DMS53 treated with DMSO at 0.1 percent for 48 hours (cell line): ENCODE measurements at regions not wholly inside any gene's neighbourhood (a gene's known extent, or its start where the extent isn't known, plus 50 kb on each side); places are given as distances from the start of the nearest gene placed in this dataset.

Experiments used
- DNase-seq: peaks from one replicate; lab custom pipeline; 2025; ENCODE audit not compliant: unreplicated experiment; lab: John Stamatoyannopoulos, UW

GRCh38 chr11:15864026-15864805, 492.1 kb downstream of the SOX6 start:
- DNase-seq: no peak

- no peak for DNase-seq
Measured at GRCh38 chr11:15865212-15865987, 490.9 kb downstream of the SOX6 start.

GRCh38 chr11:15867871-15868270, 488.5 kb downstream of the SOX6 start:
- DNase-seq: no peak

- no peak for DNase-seq
Measured at GRCh38 chr11:15870911-15871310, 485.4 kb downstream of the SOX6 start.

- DNase-seq: no peak
Measured at GRCh38 chr11:15871904-15872626, 484.3 kb downstream of the SOX6 start.

- DNase-seq: no peak
Measured at GRCh38 chr11:15873501-15873900, 482.8 kb downstream of the SOX6 start.

GRCh38 chr11:15874704-15875103, 481.6 kb downstream of the SOX6 start:
- DNase-seq: no peak

GRCh38 chr11:15875393-15875792, 481.0 kb downstream of the SOX6 start:
- no peak for DNase-seq

GRCh38 chr11:15875943-15876342, 480.4 kb downstream of the SOX6 start:
- no peak for DNase-seq

- no peak for DNase-seq
Measured at GRCh38 chr11:15878756-15879155, 477.6 kb downstream of the SOX6 start.

- no peak for DNase-seq
Measured at GRCh38 chr11:15880291-15880690, 476.1 kb downstream of the SOX6 start.

- no peak for DNase-seq
Measured at GRCh38 chr11:15882876-15883454, 473.4 kb downstream of the SOX6 start.

GRCh38 chr11:15883455-15883920, 472.9 kb downstream of the SOX6 start:
- DNase-seq: no peak

GRCh38 chr11:15884141-15884540, 472.2 kb downstream of the SOX6 start:
- DNase-seq: no peak

- DNase-seq: no peak
Measured at GRCh38 chr11:15884777-15885540, 471.4 kb downstream of the SOX6 start.

GRCh38 chr11:15885854-15886253, 470.5 kb downstream of the SOX6 start:
- DNase-seq: no peak

- no peak for DNase-seq
Measured at GRCh38 chr11:15886299-15886698, 470.0 kb downstream of the SOX6 start.

GRCh38 chr11:15886866-15887265, 469.5 kb downstream of the SOX6 start:
- DNase-seq: no peak

- DNase-seq: no peak
Measured at GRCh38 chr11:15888556-15889345, 467.6 kb downstream of the SOX6 start.
